ENCODE measurements at regions not wholly inside any gene's neighbourhood (a gene's known extent, or its start where the extent isn't known, plus 50 kb on each side); places are given as distances from the start of the nearest gene placed in this dataset.
A peak's percentile ranks its signal among the peaks of the same experiment; 100 is the strongest.
"Not testable (repeated sequence)": the region's sequence is repeated elsewhere in the genome, so short reads cannot be mapped to it uniquely, and the experiment has no call there.

- DNase-seq, result no peak
Observed at GRCh38 chrX:125202591-125203248, 117.0 kb upstream of the TEX13C start.

DNA sequence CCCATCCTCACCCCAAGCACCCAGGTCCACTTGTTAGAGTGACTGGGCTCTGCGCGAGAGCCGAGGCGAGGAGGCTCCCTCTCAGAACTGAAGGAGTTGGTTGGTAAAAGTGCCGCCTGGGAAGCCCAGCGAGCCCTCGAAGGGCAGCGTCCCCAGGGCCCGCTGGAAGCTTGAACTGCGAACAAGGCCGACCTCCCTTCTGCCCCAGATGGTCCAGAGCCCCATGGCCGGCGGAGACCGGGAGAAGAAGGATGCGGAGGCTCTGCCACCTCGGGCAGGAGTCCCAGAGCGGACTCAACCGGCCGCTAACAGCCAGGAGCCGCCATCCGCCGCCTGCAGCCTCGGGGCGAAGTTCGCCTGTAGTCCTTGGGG is 116.3 kb upstream of the TEX13C start:
- DNase-seq, result no peak

DNA sequence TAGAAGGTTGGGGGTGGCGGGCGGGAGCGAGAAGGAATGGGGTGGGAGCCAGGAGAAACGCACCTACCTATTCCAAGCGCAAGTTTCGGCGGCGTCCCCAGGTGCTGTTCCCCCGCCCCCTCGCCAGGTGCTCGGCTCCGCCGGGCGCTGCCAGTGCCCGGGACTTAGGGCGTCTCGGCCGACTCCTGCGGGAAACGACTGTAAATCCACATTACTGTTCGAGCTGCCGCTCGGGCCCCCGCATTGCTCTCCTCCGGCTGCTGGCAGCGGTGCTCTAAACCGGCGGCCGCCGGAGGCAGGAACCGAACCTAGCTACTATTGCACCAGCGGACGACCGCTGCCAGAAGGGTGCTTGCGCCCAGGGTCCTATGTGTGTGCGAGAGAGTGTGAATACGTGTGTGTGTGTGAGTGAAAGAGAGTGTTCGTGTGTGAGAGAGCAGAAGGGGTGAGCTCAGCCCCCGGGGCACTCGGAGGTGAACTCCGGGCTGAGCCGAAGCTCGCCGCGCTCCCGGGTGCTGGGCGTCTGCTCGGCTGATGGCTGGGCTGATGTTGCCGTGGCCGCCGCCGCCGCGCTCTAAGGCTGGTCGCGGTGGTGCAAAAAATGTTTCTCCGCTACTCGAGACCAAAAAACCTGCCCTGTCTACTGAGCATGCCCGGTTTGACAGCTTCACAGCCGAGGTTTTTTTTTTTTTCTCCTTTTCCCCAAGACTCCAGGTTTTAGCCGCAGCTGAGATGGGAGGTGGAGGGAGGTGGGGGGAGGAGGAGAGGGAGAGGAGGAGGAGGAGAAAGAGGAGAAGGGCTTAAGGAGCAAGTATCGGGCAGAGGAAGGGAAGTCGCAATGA is 115.7 kb upstream of the TEX13C start:
- DNase-seq, result no peak

DNA sequence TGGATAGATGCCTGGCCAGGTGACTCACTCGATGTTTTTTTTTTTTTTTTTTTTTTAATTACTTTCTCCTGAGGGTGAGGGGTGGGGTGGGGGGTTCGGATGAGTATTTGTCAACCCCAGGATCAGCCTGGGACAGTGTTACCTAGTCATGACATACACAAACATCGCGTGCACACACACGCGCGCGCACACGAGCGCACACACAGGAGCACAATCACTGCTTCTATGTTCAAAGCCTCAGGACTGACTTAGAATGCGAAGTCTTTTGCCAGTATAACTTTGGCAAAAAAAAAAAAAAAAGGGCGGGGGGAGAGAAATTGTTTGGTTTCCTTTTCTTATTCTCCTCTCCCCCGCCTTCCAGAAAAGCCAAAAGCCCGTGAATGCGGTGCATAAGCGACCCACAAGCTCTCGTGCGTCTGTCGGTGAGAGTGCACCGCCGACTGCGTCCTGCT is 115.0 kb upstream of the TEX13C start:
- no peak for DNase-seq

GRCh38 chrX:125205133-125205917 is 114.3 kb upstream of the TEX13C start:
- peak; percentile 64 for DNase-seq

- peak; percentile 2 for DNase-seq
Observed at GRCh38 chrX:125205918-125206665, 113.6 kb upstream of the TEX13C start.

- no peak for DNase-seq
Observed at GRCh38 chrX:125210146-125210545, 109.5 kb upstream of the TEX13C start.

GRCh38 chrX:125219852-125220251 is 99.8 kb upstream of the TEX13C start:
- DNase-seq, result peak; percentile 49

GRCh38 chrX:125236955-125237354 is 82.7 kb upstream of the TEX13C start:
- DNase-seq, result no peak

DNA sequence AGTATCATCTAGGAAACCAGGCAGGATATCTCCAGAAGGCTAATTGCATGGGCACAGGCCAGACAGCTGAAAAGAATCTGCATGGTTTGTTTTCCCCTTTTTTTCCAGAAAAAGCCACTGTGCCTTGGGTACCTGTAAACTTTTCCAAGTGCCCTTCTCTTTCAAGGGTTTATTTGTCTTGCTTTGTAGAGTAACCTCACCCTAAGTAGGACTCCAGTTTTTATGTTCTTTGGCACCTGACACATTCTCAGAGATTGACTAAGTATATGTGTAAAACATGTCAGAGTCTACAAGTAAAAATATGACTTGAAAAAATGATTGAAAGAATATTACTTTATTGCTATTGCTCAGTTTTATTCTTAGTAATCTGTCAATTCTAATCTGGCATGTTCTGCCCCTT is 70.7 kb upstream of the TEX13C start:
- no peak for DNase-seq

- not testable (repeated sequence) for DNase-seq
Observed at GRCh38 chrX:125255759-125256158, 63.9 kb upstream of the TEX13C start.

DNA sequence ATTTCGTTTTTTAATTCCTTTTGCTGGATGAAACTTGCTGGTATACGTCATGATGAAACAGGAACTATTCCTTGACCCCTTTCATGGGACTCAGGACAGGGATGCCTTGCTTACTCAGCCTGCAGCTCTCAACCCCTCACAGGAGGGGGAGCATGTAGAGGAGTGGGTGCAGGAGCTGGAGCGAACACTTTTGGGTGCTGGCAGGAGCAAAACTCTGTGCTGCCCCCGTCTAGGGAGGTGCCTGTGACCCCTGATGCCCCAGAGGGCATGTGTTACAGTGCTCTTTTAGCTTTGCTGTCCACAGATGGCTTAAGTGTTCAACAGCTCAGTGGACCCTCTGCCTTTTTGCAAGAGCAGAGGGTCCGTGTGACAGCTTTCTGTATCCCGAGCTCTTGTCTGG is 56.8 kb upstream of the TEX13C start:
- DNase-seq, result no peak

DNA sequence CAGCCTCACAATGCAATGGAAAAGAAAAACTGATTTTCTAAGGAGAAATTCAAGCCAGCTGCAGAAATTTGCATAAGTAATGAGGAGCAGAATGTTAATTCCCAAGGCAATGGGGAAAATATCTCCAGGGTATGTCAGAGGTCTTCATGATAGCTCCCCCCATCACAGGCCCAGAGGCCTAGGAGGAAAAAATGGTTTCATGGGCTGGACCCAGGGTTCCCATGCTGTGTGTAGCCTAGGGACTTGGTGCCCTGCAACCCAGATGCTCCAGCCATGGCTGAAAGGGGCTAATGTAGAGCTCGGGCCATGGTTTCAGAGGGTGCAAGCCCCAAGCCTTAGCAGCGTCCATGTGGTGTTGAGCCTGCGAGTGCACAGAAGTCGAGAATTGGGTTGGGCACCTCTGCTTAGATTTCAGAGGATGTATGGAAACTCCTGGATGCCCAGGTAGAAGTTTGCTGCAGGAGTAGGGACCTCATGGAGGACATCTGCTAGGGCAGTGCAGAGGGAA is 53.5 kb upstream of the TEX13C start:
- DNase-seq, result no peak
